ENCODE measurements at regions not wholly inside any gene's neighbourhood (a gene's known extent, or its start where the extent isn't known, plus 50 kb on each side); places are given as distances from the start of the nearest gene placed in this dataset.

GRCh38 chr2:172333978-172334330 lies 93.4 kb upstream of the ITGA6 start:
- no peak for DNase-seq

DNA sequence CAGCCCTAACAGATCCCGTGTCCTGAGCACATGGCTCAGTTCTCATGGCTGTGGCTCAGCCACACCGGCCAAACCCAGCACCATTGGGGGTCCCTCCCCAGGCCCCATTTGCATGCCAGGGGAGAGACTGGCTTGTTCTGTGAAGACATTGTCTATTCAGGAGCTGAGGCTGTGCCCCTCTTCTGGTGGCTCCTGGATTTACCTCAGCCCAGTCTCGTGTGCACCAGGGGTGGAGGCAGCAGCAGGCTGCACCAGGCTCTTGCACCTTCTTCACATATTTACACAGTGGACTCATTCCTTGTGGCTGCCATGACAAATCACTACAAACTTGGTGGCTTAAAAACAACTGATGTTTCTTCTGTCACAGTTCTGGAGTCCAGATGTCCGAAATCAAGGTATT lies 92.4 kb upstream of the ITGA6 start:
- DNase-seq = no peak

DNA sequence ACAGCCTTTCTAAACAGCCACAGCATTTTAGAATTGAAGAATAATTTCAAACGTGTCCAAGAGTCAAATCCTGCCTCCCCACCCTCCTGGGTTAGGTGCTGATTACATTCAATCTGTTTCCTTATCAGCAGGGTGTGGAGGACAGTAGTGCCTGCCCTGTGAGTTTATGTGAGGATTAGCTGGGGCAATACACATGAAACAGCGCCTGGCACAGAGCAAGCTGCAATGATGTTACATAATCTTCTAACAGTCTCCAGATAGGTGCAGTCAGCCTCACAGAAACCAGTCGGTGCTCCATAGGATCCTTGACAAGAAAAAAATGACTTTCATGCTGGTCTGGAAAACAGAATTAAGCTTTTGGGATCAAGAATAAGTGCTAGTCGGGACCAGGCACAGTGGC lies 91.7 kb upstream of the ITGA6 start:
- DNase-seq = no peak

DNA sequence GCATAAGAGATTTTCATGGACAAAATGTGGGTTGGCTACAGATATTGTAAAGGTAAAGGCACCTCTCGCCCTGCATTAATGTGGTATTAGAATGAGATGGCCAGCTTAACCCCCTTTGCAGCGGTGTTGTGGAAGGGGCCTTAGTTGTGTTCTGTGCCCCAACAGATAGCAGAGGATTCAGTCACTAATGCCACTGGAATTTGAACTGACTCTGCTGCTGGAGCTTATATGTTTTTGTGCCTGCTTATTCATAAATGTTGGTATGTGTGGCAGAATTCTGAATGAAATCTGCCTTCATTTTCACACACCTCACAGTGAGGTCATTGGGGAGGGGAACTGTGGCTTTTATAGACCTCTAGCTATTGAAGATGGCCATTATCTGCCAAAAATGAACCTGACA lies 90.7 kb upstream of the ITGA6 start:
- DNase-seq = no peak

DNA sequence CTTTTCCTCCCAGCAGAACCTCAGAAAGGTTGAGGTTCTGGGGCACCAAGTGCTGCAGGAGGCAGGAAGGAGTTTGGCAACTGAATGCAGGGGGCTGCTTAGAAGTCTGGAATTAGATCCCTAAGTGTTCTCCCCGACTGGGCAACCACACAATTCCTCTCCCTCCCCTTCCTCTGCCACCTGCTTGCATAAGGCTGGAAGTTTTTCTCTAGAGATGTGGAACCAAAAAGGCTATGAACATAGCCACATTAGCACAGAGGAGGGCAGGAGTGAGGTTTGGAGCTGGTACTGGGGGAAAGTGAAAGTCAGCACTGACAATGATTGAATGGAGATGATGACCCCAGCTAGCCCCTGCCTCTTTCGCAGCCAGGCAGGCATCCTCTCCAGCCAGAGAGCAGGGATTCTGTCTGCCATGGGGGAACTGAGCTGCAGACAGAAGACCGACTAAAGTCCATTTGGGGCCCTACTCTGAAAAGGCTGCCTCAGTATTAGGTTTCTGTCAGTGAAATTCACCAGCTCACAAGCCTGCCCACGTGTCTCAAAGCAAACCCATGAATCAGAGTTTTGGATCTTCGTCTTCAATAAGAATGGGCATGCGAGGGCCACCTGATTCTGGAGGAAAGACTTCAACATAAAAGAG lies 87.9 kb upstream of the ITGA6 start:
- DNase-seq = no peak

- DNase-seq = no peak
Observed at GRCh38 chr2:172340394-172340793, 87.0 kb upstream of the ITGA6 start.

DNA sequence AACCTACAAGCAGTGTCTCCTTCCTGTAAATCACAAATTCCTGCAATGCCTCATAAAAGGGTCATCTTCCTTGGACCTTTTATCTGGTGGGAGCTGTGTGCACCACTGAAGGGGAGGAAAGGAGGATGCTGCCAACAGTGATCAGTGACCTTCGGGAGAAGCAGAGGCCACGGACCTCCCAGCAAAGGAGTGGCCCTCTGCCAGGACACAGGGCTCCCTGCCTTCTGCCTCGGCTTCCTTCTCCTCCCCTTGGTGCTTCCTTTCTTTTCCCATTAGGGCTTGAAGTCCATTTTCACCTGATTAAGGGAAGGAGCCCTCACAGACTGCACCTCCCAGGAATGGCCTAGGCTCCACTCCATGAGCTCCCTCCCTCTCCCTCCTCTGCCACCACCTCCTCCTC lies 85.3 kb upstream of the ITGA6 start:
- DNase-seq = no peak

GRCh38 chr2:172342611-172343010 lies 84.8 kb upstream of the ITGA6 start:
- DNase-seq = no peak

GRCh38 chr2:172344159-172344558 lies 83.2 kb upstream of the ITGA6 start:
- no peak for DNase-seq

- no peak for DNase-seq
Observed at GRCh38 chr2:172345956-172346555, 81.3 kb upstream of the ITGA6 start.

GRCh38 chr2:172348555-172349288 lies 78.7 kb upstream of the ITGA6 start:
- DNase-seq = no peak

DNA sequence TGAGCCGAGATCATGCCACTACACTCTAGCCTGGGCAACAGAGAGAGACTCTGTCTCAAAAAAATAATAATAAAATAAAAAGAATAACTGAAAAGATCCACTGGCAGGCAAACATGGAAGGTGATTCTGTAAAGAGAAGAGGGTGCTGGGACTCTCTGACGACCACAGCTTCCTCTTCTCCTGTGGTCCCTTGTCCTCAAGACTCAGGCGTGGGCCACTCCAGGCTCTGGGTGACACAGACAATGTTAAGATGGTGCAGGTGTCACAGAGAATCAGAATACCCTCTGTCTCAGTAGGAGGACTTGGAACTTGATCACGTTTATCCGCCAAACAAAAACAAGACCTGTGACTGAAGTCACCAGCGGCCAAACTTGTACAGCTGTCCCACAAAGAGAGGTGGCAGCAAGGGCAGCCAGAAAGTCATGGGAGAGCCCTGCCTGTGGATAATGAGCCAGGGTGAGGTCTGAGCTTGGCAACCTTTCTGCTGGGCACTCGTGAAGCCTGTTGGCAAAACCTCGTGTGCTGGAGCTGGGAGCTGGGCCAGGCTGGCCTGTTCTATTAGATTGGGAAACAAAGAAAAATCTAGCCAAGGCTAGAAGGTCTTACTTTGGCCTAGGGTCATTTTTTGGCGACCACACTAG lies 76.4 kb upstream of the ITGA6 start:
- no peak for DNase-seq

DNA sequence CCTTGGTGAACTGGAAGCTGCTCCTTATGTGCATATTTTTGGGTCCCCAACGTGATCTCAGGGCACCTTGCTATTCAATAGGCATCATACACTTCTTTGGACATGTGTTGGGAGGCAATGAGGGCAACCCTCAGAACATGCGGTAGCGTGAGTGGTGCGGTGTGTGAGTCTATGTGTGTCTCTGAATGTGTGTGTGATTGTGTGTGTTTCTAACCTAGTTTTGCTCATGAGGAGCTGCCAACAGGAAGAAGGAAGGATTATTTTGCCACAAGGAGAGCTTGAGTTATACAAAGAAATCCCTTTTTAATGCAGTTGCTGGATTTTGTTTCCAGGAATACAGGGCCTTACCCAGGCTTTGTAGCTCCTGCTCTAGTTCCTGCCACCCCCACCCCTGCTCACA lies 75.8 kb upstream of the ITGA6 start:
- no peak for DNase-seq

DNA sequence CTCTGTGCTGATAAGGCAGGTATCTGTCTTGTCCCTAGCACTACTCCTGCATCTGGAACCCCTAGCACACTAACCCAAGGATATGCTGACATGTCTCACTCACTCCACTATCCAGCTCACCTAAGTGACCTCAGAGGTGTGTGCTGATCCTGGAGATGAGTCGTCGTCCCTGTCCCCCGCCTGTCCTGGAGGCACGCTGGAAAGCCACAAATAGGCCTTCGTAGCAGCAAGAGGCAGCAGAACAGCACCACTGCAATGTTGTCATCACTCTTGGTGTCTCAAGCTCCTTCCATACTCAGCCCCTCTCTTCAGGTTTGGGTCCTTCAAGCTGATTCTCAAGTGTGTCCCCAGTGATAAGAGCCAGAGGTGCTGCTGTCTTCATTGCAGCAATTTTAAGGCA lies 73.0 kb upstream of the ITGA6 start:
- DNase-seq = no peak

DNA sequence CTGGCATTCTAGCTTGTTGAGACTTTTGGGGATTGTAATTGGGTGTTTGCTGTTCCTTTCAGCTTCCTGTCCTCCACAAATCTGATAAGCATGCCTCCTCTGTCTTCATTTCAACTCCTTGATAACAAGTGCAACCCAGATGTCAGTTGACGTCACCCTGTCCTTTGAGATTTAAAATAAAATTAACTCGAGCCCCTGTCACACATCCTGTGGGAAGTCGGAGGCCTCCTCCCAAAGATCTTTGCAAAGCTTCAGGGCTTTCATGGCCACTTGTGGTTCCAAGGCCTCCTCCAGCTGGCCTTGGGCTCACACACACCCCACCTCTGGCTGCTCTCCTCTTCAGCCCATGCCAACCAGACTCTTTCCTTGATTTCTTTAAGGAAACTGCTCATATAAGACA lies 69.9 kb upstream of the ITGA6 start:
- no peak for DNase-seq

- no peak for DNase-seq
Observed at GRCh38 chr2:172358691-172359556, 68.5 kb upstream of the ITGA6 start.

GRCh38 chr2:172361360-172361759 lies 66.0 kb upstream of the ITGA6 start:
- no peak for DNase-seq

DNA sequence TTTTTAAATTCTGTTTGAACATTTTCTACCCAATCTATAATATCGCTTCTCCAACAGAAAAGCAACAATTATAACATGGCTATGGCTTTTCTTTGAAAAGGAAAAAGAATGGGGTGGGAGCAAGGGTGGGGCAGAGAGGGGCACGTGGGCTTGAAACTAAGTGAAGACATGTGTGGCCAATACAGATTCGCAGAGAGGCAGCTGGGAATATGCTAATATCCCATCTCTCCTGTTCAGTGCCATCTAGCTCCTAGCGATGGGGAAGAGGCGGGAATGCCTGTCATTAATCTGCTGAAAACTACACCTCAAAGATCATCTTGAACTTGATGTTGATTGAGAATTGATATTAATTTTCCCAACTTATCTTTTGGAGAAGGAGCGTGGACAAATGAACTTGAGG lies 65.5 kb upstream of the ITGA6 start:
- no peak for DNase-seq

GRCh38 chr2:172364261-172364660 lies 63.1 kb upstream of the ITGA6 start:
- DNase-seq = no peak

DNA sequence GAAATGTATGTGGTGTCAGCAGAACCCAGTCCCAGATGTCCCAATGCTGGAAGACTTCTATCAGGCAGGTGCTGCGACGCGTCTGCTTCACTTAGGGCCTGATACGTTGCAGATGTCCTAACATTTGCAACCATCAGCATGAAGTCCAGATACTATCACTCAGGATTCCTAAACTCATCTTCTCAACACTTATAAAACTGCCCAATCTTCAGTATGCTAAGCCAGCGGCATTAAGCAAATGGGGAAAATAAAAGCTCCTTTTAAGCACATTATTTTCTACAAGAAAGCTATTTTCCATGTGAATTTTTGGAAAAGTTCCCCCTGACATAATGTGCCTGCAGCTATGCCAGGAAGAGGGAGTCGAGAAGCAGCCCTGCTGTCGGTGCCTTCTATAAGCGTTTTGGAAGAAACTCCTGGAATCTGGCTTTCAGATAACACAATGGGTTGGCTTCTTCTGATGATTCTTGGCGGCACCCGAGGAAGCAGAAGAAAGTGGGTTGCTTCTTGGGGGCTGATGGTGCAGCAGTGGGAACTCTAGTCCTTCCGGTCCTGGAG lies 60.7 kb upstream of the ITGA6 start:
- DNase-seq = no peak

- DNase-seq = no peak
Observed at GRCh38 chr2:172370821-172371455, 56.4 kb upstream of the ITGA6 start.

- no peak for DNase-seq
Observed at GRCh38 chr2:172372436-172372835, 55.0 kb upstream of the ITGA6 start.

Measured in activated CD4-positive, CD25-positive, alpha-beta regulatory T cell treated with anti-CD3 and anti-CD28 coated beads, Interleukin-2, amount 50 U/mL, for 72 hours (primary cell).